ENCODE measurements at regions not wholly inside any gene's neighbourhood (a gene's known extent, or its start where the extent isn't known, plus 50 kb on each side); places are given as distances from the start of the nearest gene placed in this dataset.

DNA sequence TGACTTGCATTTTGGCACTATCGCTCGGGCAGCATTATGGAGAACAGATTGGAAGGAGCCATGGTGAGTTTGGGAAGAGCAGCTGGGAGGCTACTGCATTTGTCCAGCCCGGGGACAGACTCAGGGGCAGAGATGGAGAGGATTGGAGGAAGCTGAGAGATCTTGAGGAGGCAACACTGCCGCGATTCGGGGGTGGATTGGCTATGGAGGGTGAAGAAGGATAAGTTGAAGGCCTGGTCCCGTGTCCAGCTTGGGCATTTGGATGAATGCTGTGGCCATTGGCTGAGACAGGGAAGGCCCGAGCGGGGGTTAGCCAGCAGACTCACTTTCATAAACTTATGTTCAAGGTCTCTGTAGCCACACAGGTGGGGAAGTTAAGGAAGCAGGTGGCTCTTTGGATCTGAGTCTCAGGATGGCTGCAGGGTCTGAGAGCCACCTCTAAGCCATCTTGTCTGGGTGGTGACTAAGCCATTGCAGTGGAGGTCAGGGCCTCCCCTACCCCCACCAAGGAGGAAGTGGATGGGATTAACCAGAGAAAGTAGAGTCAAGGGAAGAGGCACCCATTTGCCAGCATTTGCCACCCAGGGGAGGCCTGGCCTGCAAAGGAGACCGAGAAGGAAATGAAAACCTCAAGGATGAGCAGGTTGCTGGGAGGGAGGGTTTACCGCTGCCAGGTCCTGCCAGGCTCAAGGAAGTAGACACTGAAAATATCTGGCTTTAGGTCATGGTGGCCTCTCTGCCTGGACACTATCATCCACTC is 144.0 kb upstream of the TLE3 start:
- H3K27me3 ChIP-seq = no peaks in the 10 kb centered on the region
- no peak overlapping the region for H3K4me3 ChIP-seq
- TF ChIP-seq POLR2A (IDR thresholded peaks at IDR 0.05) (no peak), CTCF (IDR thresholded peaks at IDR 0.05) (no peak)
- H3K36me3 ChIP-seq = no peaks in the 10 kb centered on the region
- no peaks in the 10 kb centered on the region for H3K9me3 ChIP-seq
- H3K4me1 ChIP-seq = peaks cover 0 to 8% (median 7%) of the 10 kb centered on the region in 4 donors
- H3K27ac ChIP-seq = no peak overlapping the region
- DNase-seq = peak in 1 of 3 donors; percentile 19

DNA sequence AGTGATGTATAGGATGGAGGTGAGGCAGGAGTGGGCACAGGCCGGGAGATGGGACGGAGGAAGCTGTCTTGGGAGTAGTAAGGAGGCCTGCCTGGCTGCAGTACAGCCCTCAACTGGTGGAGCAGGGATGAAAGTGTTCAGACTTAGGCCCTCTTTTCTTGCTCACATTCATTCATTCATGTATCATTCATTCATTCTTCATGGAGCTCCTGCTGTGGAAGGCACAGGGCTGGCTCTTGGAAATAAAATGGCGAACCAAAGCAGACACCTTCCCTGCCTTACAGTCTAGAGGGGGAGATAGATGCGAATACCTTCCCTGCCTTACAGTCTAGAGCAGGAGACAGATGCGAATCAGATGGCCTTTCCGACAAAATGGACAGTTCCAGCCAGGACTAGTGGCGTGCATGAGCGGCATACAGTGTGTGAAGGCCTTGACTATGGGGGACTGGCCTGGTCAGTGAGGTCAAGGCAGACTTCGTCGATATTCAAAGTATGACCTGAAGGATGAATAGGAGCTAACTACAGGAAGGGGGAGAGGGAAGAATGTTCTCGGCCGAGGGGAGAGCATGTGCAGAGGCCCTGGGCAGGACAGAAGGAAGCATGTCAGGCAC is 143.2 kb upstream of the TLE3 start:
- Histone ChIP-seq H3K27me3 (no peaks in the 10 kb centered on the region), H3K4me1 (peaks cover 0 to 3% (median under 1%) of the 10 kb centered on the region in 4 donors), H3K4me3 (no peak overlapping the region), H3K9me3 (no peaks in the 10 kb centered on the region), H3K36me3 (no peaks in the 10 kb centered on the region), H3K27ac (no peak overlapping the region)
- DNase-seq = peak in 1 of 3 donors; percentile 33
- TF ChIP-seq CTCF (IDR thresholded peaks at IDR 0.05) = no peak

DNA sequence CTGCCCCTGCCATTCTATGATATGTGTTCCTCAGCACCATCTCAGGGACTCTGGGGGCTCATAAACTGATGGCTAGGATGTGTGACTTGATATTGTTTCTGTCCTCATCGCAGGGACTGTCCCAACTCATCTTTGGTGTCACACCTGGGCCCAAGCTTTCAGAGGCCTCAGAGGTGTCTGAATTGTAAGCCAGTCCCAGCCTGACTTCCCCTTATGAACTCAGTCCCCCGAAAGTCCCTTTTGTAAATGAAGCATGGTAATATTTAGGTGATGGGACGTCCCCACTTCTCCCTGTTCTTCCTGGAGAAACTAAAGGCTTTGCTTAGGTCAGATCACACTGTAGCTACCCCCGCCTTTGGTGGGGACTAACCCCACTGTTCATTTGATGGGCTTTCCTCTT is 142.4 kb upstream of the TLE3 start:
- TF ChIP-seq CTCF (IDR thresholded peaks at IDR 0.05) (no peak), POLR2A (IDR thresholded peaks at IDR 0.05) (no peak)
- no peaks in the 10 kb centered on the region for H3K27me3 ChIP-seq
- H3K4me1 ChIP-seq = no peaks in the 10 kb centered on the region
- no peaks in the 10 kb centered on the region for H3K36me3 ChIP-seq
- DNase-seq = peak in 2 of 3 donors; percentile 58 to 77
- H3K4me3 ChIP-seq = no peak overlapping the region
- no peak overlapping the region for H3K27ac ChIP-seq
- H3K9me3 ChIP-seq = no peaks in the 10 kb centered on the region

GRCh38 chr15:70238917-70239316 is 141.2 kb upstream of the TLE3 start:
- H3K36me3 ChIP-seq = no peaks in the 10 kb centered on the region
- H3K4me1 ChIP-seq = no peaks in the 10 kb centered on the region
- H3K27me3 ChIP-seq = no peaks in the 10 kb centered on the region
- no peak for DNase-seq
- no peak overlapping the region for H3K27ac ChIP-seq
- H3K9me3 ChIP-seq = no peaks in the 10 kb centered on the region
- TF ChIP-seq POLR2A (IDR thresholded peaks at IDR 0.05) (no peak), CTCF (IDR thresholded peaks at IDR 0.05) (no peak)
- no peak overlapping the region for H3K4me3 ChIP-seq

DNA sequence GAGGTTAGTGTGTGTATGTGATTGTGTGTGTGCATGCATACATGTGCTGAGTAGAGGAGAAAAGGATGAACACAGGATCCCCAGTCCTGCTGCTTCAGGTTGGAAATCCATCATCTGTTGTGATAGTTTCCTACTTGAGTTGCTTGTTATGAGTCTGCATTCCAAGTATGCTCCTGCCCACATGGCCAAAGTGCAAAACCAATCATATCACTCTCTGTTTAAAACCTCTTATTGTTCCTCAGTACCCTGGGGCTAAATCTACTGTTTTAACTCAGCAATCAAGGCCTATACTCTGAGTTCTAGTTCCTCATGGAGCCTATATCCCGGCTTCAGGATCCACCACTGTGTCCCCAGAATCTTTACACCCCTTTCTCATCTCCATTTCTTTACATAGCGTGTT is 139.9 kb upstream of the TLE3 start:
- H3K27ac ChIP-seq = no peak overlapping the region
- H3K4me1 ChIP-seq = no peaks in the 10 kb centered on the region
- DNase-seq = no peak
- H3K4me3 ChIP-seq = no peak overlapping the region
- no peaks in the 10 kb centered on the region for H3K9me3 ChIP-seq
- TF ChIP-seq CTCF (IDR thresholded peaks at IDR 0.05) (no peak), POLR2A (IDR thresholded peaks at IDR 0.05) (no peak)
- no peaks in the 10 kb centered on the region for H3K36me3 ChIP-seq
- no peaks in the 10 kb centered on the region for H3K27me3 ChIP-seq
